DMS 273 (cell line): ENCODE measurements at regions not wholly inside any gene's neighbourhood (a gene's known extent, or its start where the extent isn't known, plus 50 kb on each side); places are given as distances from the start of the nearest gene placed in this dataset.

Experiments used
- DNase-seq: peaks from one replicate; lab custom pipeline; 2025; ENCODE audit not compliant: unreplicated experiment; lab: John Stamatoyannopoulos, UW

DNA sequence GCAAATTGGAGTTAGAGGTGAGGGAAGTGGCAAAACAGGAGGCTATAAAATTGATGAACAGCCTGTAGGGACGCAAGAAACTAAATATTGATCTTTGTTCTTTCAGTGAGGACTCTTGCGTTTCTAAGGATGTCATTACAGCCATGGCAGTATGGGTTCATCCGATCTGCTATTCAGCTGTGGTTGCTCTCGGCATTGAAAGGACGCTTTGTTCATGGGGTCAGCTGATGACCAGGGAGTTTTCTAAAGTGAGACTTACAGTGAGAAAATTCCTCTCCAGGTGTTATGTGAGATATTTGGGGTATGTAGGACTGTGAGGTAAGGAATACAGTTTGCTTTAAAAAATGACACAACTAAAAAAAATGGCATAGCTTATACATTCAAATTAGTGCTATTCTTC is 52.7 kb upstream of the PELI1 start:
- no peak for DNase-seq

DNA sequence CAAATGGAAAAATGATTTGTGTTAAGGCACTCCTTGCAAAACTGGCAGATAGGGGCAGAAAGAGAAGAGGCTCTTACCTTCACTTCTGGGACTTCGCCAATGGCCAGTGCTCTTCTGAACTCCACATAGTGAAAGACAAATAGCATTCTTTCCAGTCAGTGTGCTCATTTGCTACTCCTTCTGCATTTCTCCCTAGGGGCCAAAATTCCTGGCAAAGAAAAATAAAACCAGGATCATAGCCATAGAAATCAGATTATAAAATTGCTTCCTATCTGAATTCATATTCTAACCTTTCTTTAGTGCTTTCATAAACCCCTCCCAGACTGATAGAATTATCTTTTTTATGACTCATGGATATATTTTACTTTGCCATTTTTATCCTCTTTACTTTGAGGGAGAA is 56.9 kb upstream of the PELI1 start:
- DNase-seq = no peak

DNA sequence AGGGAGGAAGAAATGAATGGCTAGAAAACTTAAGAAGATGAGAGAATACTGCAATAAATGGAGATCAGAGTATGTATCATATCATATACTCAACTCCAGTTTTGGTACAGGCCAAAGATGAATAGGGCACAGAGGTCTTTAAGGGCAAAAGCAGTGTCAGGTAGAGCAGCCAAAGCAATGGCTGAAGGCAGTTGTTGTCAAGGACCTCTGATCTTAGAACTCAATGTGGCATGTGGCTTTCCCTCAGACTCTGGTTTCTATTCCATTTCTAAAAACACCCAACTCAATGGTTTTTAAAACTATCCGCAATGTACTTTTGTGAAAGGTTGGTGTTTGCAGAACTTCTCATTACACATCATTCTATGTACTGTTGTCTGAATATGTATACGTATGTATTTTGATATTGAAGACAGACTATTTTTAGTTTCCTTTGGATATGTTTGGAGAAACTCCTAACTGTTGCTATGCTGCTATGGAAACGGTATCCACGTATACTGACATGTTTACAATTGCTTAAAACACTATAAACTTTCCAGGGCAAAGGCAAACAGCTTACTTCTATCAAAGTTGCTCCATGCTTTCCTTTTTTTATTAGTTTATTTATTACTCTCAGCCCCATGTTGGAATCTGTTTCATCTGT is 58.1 kb upstream of the PELI1 start:
- no peak for DNase-seq

DNA sequence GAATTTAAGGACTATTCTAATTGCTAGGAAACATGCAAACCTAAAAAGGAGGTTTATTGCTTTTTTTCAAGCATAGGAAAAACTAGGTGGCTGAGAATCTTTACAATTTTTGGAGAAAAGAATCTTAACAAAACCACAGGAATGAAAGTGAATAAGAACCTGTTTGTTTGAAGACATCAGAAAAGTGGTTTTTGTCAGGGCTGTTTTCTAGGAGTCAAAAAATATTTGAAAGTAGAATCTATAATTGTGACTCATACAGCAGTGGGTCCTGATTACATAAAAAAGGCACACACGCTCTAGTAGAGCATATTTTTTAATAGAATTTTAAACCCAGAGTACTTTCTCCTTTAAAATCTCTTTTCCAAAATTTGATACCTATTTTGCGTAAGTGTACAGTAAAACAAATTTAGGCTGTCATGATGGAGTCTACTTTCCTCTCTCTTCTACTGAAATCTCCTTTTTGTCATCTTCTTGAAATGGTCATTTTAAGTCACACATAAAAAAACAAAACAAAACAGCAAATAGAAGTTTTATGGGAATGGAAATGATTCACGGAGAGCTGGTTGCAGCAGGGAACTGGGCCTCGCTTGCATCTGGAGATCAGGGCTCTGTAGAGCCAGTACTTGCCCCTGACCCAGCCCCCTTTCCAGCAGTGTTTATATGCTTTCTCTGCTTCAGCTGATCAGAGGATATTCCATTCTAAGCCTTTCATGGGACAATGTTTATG is 59.1 kb upstream of the PELI1 start:
- DNase-seq = no peak

DNA sequence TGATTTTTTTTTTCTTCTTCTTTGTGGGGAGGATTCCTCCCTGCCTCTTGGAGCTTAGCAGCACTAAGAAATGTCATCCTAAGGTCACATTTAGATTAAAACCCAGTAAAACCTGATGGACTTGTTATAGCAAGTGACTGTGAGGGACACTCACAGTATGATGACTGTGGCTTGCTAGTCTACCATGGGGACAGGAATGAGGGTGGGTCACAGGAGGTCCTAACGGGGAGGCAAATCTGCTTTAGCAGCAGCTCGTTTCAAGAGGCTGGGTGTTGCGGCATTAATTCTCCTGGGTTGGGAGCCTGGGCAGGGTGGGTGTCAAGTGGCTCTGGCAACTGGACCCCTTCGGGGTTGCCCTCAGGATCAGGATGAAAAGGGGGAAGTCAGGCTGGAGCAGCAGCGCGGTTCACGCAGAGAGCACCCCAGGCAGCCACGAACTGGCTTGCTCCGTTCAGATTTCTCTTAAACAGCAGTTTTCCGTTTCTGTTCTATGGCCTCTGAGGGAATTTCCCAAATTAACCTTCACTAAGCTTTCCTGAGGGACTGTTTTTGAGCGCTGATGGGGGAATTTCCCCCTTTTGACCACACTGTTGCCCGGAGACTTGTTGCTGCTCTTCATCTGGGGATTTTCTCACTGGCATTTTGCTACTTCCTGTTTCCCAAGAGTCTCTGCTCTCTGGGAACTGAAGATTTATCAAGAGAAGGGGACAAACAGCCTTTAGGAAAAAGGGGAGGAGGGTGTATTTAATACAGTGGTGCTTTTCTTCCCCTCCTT is 59.8 kb upstream of the PELI1 start:
- no peak for DNase-seq

DNA sequence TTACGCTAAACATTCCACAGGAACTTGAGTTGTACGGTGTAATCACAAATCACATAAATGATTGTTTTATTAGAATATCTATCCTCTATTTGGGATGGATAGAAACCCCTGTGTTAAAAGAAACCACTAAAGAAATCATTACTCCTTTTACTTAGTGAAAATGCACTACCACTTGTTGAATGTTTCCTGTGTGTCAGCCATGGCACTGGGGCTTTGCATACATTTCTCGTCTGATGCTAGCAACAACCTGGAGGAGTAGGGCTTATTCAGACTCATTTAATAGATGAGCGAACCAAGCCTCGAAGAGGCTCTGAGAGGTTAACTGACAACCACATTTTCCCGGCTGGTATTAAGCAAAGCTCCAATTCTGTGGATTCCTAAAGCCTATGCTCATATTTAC is 60.5 kb upstream of the PELI1 start:
- DNase-seq = no peak

DNA sequence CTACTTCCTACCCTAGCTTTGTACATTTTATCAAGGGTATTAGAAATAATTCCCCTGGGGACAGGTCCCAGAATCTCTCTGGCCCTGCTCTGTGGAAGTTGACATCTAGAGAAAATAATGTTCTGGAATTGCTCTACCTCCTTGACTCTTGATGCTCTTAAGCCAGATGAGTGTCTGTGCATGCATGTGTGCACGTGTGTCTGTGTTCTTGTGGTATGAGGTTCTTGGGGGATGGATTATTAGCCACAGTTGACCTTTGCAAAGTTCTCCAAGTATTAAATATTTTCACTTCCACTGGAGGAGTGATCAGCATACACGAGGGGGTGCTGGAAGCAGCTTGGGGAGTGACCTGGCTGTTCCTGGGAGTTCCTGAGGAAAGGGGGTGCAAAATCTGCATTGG is 61.2 kb upstream of the PELI1 start:
- no peak for DNase-seq

DNA sequence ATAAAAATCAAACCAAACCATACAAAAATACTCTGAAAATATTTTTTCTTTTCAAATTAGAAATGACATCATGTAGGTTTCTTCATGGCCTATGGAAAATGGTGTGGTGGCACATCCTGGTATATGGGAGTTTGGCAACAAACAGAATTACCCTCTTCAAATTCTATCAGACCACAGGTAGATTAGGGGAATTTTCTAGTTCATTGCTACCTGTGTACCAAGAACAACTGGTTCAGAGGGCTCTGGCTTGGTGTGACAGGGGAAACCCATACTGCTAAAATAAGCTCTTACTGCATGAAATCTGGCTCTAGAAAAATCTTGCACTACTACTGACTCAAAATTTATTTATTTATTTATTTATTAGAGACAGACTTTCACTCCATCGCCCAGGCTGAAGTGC is 63.4 kb upstream of the PELI1 start:
- DNase-seq = no peak

DNA sequence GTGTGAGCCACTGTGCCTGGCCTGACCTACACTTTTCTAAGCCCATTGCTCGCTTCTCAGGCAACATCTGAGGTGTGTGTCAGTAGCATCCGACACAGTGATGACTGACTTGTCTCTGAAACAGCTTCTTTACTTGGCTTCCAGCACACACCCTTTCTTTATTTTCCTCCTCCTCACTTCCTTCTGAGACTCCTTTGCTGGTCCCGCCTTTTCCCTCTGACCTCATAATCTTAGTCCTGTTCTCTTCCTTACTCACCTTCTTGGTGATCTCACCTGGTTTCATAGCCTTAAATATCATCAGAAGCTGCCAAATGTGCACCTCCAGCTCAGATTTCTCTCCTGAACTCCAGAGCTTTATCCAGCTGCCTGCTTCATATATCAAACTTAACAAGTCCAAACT is 66.6 kb upstream of the PELI1 start:
- DNase-seq = no peak

DNA sequence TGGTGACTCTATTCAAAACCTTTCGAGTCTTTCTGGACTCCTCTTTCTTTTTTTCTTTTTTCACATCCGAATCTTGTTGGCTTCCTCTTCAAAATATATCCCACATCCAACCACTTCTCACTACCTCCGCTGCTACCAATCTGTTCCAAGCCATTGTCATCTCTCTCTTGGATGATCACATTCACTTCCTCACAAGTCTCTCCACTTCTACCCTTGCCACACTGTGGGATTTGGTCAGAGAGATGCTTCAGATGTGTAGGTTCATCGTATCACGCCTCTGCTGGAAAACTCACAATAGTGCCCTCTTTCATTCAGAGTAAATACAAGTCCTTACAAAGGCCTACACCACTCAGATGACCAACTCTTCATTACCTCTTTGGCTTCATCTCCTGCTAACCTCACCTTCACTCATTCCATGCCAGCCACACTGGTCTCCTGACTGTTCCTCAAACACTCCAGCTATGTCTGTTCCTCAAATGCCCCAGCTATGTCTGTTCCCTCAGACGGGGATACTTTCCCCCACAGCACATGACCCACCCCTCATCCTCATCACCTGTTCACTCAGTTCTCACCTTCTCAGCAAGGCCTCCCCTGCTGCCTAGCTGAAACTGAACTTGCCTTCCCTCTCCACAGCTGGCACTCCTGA is 67.2 kb upstream of the PELI1 start:
- no peak for DNase-seq

DNA sequence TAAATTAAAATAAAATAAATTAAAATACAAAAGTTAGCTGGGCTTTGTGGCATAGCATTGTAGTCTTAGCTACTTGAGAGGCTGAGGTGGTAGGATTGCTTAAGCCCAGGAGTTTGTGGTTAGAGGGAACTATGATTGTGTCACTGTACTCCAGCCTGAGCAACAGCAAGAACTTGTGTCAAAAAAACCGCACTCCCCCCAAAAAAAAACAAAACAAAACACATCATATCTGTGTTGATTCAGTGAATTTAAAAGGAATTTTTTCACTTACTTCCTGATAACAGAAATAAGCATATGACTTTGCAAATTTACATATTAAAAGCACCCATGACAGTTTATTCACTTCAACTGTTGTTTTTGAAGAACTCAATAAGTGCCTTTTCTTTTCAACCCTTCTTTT is 68.1 kb upstream of the PELI1 start:
- no peak for DNase-seq

DNA sequence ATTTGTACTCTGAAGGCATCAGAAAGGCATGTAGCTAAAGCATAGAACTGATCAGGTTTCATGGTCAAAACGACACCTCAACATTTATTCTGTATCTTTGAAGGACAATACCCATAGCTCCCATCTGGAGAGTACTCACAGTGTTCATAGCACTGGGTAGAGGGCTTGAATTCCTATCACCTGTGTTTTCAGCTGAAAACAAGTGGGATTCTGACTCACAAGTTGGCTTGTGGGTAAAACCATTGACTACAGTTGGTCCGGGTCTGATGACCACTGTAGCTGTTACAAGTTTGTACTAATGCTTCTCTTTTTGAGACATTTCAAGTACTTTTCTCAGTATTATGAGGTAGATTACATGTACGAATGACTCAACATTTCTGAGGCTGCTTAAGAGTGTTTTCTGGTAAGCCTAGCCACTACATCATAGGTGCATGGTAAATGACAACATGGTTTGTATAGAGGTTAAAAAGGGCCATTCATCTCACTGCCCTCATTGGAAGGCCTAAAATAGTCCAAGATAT is 68.6 kb upstream of the PELI1 start:
- DNase-seq = no peak

DNA sequence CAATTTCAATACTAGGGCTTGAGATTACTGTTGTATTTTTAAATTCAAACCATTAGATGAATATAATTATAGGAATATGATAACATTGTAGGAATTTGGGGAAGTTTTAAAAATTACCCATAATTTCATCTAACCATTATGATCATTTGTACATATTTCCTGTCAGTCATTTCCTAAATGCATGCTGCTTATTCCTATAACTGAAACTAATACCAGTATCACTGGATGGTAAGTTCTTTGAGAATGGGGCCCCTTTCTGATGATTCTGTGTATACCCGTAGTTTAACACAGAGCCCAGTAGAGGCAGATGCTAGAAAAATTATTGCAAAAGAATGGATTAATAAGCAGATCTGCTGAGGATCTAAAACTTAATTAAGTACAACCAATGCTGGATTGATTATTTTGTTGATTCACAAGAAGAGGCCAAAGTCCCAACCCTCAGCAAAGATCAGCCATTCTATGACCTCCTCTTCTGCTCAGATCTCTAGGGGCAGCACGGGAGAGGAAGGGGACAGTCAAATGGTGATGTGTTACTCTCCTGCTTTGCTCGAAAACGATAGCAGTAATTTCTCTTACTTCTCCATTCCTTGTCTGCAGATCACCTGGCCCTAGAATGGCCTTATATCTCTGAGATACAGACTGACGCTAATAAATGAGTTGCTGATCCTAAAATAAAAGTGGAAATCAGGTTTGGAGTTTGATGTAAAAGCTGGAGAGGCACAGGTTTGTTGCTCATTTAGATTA is 69.5 kb upstream of the PELI1 start:
- DNase-seq = no peak

DNA sequence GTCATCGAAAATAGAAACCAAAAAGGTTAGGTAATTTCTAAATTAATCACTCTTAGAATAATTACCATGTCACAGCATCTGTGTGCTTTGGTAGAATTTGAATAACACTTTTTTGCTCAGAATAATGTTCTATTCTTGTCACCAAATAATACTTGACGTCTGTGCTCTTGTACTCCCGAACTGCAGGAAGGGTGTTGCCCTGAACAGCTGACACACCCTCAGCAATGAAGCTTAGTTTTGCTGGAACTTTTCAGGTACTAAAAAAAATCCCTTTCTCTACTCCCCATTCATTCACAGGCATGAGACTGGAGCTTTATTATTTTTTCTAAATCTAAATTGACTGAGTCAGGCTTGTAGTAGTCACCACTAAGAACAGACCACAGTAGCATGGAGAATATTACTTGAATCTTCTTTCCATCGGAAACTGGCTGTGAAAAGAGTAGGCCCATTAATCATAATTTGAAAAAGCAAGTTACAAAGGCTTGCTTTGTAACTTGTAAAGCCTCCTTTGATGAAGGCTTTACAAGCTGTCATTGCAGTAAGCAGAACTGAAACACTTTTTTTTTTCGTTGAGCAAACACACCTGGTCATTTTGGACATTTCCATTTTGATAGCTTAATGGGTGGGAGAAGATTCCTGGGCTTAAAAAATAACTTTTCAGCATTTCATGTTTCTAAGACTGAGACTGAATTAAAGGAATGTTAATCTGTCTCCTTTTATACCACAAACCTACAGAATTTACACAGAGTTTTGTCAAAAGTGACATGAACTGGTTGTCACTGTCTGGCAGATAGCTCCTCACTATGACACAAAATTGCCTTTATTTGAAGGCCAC is 70.3 kb upstream of the PELI1 start:
- no peak for DNase-seq

DNA sequence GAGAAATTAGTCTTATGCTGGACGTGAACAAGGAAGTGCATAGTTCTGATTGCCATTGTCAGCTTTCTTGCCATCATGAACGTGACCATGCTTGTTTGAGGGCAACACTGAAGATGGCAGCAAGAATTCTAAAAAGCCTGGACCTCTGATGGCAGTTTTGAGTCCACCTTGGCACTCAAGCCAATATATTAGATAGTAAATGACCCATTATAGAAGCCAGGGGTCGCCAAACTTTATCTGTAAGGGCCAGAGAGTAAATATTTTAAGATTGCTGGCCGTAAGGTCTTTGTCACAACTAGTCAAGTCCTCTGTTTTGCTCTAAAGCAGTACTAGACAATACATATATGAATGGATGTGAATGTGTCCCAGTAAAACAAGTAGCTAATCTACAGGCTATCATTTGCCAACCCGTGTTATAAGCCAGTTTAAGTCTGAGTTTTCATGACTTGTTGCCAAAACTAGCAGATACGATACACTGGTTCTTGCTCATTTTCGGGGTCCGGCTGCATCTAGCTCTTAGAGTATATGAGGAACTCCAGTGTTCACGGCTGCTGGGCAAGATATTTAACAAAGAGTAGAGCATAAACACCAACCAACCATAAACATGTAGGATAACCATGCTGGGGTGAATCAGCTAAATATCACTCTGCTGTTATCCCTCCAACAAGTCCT is 73.1 kb upstream of the PELI1 start:
- no peak for DNase-seq

DNA sequence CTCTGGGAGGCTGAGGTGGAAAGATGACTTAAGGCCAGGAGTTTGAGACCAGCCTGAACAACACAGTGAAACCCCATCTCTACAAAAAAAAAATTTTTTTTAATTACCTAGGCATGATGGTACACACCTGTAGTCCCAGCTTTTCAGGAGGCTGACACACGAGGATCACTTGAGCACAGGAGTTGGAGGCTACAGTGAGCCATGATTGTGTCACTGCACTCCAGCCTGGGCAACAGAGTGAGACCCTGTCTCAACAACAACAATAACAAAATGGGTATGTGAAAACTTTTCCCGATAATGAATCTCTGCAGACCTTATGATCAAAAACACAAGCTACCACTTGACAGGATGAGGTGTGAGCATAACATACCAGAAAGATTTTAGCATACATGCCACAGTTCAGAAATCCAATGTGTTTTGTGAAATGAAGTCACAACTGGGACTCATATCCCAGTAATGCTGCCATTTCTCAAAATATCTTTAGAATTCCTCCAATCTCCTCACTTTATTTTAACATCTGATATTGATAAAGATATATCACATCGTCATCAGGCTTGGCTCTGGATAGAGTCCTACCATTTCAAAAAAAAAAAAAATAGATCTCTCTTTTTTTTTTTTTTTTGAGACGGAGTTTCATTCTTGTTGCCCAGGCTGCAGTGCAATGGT is 74.0 kb upstream of the PELI1 start:
- no peak for DNase-seq

DNA sequence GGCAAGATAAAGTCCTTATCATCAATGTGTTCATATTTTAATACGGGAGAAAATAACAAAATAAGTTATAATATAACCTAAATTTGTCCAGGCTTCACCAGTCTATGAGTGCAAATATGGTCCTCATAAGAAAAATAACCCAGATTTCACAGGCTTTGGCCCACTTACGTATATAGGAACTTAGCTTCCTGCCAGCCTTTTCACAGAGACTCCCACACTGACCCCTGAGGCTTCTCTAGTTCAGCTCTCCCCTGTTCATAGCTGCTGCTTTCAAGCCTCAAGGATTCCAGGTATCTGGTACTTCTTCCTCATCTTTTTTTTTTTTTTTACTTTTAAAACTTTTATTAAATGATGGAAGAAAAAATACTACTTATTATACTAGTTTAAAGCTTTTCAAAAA is 74.9 kb upstream of the PELI1 start:
- no peak for DNase-seq

DNA sequence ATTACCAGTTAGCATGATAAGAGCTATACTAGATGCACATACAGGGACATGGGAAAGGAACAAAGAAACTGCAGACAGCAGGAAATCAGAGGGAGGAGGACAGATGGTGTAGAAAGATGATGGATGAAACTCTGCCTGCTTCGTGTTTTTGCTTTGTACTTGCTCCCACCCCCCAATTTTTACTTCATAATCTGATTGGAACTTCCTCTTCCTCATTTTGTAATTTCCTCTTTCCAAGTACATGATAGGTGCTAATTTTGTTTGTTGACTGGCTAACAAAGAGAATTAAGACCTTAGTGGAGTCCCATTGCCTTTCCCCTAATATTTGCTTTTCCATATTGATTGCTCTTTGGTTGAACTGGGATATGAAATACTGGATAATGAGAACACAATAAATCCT is 76.0 kb upstream of the PELI1 start:
- no peak for DNase-seq
